Tongue (tissue), 1 donor: ENCODE measurements at regions not wholly inside any gene's neighbourhood (a gene's known extent, or its start where the extent isn't known, plus 50 kb on each side); places are given as distances from the start of the nearest gene placed in this dataset.
"Not testable (repeated sequence)": the region's sequence is repeated elsewhere in the genome, so short reads cannot be mapped to it uniquely, and the experiment has no call there.

Experiments
- DNase-seq: peaks from one replicate; pipeline ENCODE4 v3.0.0-alpha.2; 2015

GRCh38 chrX:115972717-115973116 lies 197.8 kb upstream of the AGTR2 start:
- no peak for DNase-seq

- DNase-seq, result no peak
Observed at GRCh38 chrX:115978068-115978467, 192.5 kb upstream of the AGTR2 start.

GRCh38 chrX:115983148-115983547 lies 187.4 kb upstream of the AGTR2 start:
- not testable (repeated sequence) for DNase-seq

- not testable (repeated sequence) for DNase-seq
Observed at GRCh38 chrX:115987464-115987863, 183.1 kb upstream of the AGTR2 start.

GRCh38 chrX:115988825-115989224 lies 181.7 kb upstream of the AGTR2 start:
- DNase-seq, result peak; percentile 41

GRCh38 chrX:115989686-115990085 lies 180.9 kb upstream of the AGTR2 start:
- DNase-seq, result no peak

GRCh38 chrX:116009346-116009745 lies 161.2 kb upstream of the AGTR2 start:
- peak; percentile 22 for DNase-seq

GRCh38 chrX:116009861-116010710 lies 160.5 kb upstream of the AGTR2 start:
- DNase-seq, result peak; percentile 91

GRCh38 chrX:116010939-116011338 lies 159.6 kb upstream of the AGTR2 start:
- DNase-seq, result no peak

- DNase-seq, result no peak
Observed at GRCh38 chrX:116031331-116031730, 139.2 kb upstream of the AGTR2 start.
